Astrocyte of the cerebellum (primary cell): ENCODE measurements at regions not wholly inside any gene's neighbourhood (a gene's known extent, or its start where the extent isn't known, plus 50 kb on each side); places are given as distances from the start of the nearest gene placed in this dataset.
A peak's percentile ranks its signal among the peaks of the same experiment; 100 is the strongest.

Source experiments
- DNase-seq: peaks from one replicate; pipeline ENCODE4 v3.0.0-alpha.2; 2011; ENCODE audit warnings: low read depth
- H3K4me3 ChIP-seq: 2 replicates; pipeline ENCODE4 v1.5.1; 2011; ENCODE audit warnings: mild to moderate bottlenecking, low read depth, low read length, moderate library complexity
- CTCF ChIP-seq: IDR thresholded peaks from 2 replicates; pipeline ENCODE4 v1.5.1; 2012; ENCODE audit warnings: low read length, low read depth, moderate library complexity, mild to moderate bottlenecking; ENCODE audit errors: missing control alignments
- in situ Hi-C: cut with HindIII; loops from 2 replicates; pipeline ENCODE4 v1.10.0; 2017; ENCODE audit warnings: low sequenced_read_pairs

DNA sequence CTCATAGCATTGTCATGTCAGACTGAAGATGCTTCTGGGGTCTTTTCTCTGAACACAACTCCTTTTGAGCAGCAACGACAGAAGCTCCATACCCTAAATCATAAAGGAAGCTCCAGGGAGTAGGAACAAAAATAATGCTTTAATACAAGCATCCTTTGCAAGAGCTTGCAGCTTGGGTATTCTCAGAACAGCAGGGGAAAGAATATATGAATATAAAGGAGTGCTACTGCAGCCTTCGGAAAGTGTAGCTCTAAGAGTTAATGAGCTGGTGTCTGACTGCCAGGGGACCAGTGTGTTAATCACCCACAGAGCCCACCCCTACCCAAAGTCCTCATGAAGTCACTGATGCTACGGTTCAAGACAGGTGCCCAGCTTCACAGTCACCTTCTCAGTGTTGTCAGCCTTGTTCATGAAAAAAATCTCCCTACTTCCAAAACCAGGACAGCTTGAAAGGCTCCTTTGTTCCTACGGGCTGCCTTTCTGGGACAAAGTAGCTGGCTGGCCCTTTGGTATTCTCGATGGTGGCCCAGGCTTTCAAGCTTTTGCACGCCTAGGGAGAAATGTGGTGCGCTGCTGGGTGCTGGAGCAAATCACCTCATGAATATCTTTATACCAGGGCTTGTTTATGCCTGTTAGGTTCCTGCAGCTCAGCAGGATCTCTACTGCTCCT, 259.7 kb downstream of the CMPK2 start:
- no peak for TF ChIP-seq CTCF
- no peak overlapping the region for H3K4me3 ChIP-seq
- DNase-seq = no peak
- in situ Hi-C loops = no loop called here

DNA sequence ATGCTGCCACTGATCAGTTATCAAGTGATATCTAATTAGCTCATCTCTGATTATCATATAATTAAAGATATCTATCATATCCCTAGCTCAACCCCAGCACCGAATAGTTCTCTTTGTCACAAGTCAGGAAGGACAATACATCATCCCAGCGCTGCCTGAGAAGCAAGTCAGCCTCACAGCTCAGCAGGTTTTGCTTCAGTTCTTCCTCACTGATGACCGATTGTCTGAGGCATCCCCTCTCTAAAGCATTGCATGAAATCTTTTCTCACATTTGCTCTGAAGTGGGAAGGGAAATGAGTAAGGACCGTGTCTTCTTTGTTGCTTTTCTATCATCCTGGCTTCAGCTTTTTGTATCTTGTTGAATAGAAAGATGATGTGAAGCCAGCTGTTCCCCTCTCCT, 247.9 kb downstream of the CMPK2 start:
- no peak for TF ChIP-seq CTCF
- DNase-seq = no peak
- no peak overlapping the region for H3K4me3 ChIP-seq
- in situ Hi-C loops = no loop called here

- no peak for TF ChIP-seq CTCF
- DNase-seq = no peak
- H3K4me3 ChIP-seq = no peak overlapping the region
- in situ Hi-C loops = no loop called here
Measured at GRCh38 chr2:6618201-6618600, 247.5 kb downstream of the CMPK2 start.

GRCh38 chr2:6623746-6624145, 242.0 kb downstream of the CMPK2 start:
- DNase-seq = no peak
- no peak for TF ChIP-seq CTCF
- H3K4me3 ChIP-seq = no peak overlapping the region
- in situ Hi-C loops = no loop called here

DNA sequence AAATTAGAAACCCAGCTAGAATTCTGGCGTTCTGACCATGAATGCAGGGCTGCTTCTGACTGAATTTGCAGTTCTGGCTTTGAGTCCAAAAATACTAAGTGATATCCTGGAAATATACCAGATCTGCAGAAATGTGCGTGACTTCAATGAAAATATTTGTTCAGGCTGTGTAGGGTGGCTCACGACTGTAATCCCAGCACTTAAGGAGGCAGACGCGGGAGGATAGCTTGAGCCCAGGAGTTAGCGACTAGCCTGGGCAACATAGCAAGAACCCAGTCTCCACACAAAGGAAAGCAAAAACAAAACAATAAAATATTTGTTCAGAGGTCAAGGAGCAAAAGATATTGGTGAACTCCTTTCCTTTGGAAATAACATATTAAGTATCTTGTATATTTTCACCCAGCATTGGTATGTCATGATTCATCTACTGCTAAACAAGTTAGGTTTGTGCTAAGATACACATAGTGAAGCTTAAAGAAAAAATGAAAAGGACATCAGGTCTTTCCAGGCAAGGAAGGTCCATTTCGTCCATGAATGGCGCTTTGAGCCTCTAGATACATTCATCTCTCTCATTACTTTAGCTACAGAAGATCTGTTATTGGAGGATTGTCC, 239.2 kb downstream of the CMPK2 start:
- in situ Hi-C loops = no loop called here
- no peak overlapping the region for H3K4me3 ChIP-seq
- TF ChIP-seq CTCF = no peak
- DNase-seq = peak; percentile 1

- no peak for TF ChIP-seq CTCF
- in situ Hi-C loops = no loop called here
Measured at GRCh38 chr2:6627316-6627715, 238.4 kb downstream of the CMPK2 start.

More at GRCh38 chr2:6627316-6627715, 238.4 kb downstream of the CMPK2 start:
- peak; percentile 59 for DNase-seq
- H3K4me3 ChIP-seq = no peak overlapping the region
